HepG2 (cell line): ENCODE measurements at regions not wholly inside any gene's neighbourhood (a gene's known extent, or its start where the extent isn't known, plus 50 kb on each side); places are given as distances from the start of the nearest gene placed in this dataset.

Source experiments
- ATAC-seq: fragments of 200-7000 bp; cut with Tn5 transposase; 3 replicates; pipeline ENCODE4 v1.9.1; 2020; ENCODE audit warnings: mild to moderate bottlenecking, moderate library complexity
- BruUV-seq: library from RNA; stranded (reverse); fragments of 400-500 nt; replicated peaks from 2 replicates; lab custom pipeline; 2021; lab: Mats Ljungman, UMichigan
- CTCF ChIA-PET: fragments of 300-600 bp; formaldehyde crosslinking; extraction: SDS; loops from one replicate; lab custom pipeline; 2021; ENCODE audit warnings: low total read pairs, inconsistent platforms, low intra/inter-chr PET ratio; lab: Yijun Ruan, JAX
- POLR2A ChIA-PET: fragments of 350-600 bp; sonication (Branson Sonifier 250); formaldehyde crosslinking; loops from one replicate; lab custom pipeline; 2020; ENCODE audit warnings: antibody characterized with exemption, inconsistent platforms; lab: Yijun Ruan, JAX
- DNase-seq: peaks from one replicate; pipeline ENCODE4 v3.0.0-alpha.2; 2015; ENCODE audit warnings: low spot score
- FAIRE-seq: peaks from 3 replicates; lab custom pipeline; 2011; peaks lifted over from hg19 to GRCh38; lab: Jason Lieb, UNC
- H2AFZ ChIP-seq: one replicate; pipeline ENCODE4 v1.6.1; 2011; ENCODE audit warnings: low read length, inconsistent platforms
- H3K27ac ChIP-seq: fragments of 300-600 bp; 3 replicates; pipeline ENCODE4 v1.8.0; 2011; ENCODE audit warnings: mixed run types, mild to moderate bottlenecking, mixed read lengths, low read length, inconsistent platforms; ENCODE audit not compliant: insufficient read depth; ENCODE audit errors: extremely low read length
- H3K27me3 ChIP-seq, 2 experiments: fragments of 200-600 bp in 1 of 2; 2 replicates in 1 of 2; 3 replicates in 1 of 2; pipeline versions ENCODE4 v1.6.0 to v1.8.0; 2011; ENCODE audit warnings: low read length in 2 of 2, mild to moderate bottlenecking in 2 of 2, moderate library complexity in 2 of 2, inconsistent platforms in 1 of 2; ENCODE audit not compliant: insufficient read depth in 2 of 2, control insufficient read depth in 1 of 2
- H3K36me3 ChIP-seq, 2 experiments: fragments of 200-600 bp in 1 of 2; replicated peaks in 1 of 2; 2 replicates in 1 of 2; 3 replicates in 1 of 2; pipeline versions ENCODE4 v1.5.1 to v1.8.0; 2011; ENCODE audit warnings: low read length in 2 of 2, inconsistent platforms in 1 of 2; ENCODE audit not compliant: insufficient read depth in 2 of 2, control insufficient read depth in 1 of 2
- H3K4me1 ChIP-seq: 2 replicates; pipeline ENCODE4 v1.5.1; 2012; ENCODE audit warnings: low read length, inconsistent platforms; ENCODE audit not compliant: insufficient read depth
- H3K4me2 ChIP-seq: 2 replicates; pipeline ENCODE4 v1.6.0; 2011; ENCODE audit warnings: low read depth, low read length, inconsistent platforms
- H3K4me3 ChIP-seq, 3 experiments: fragments of 200-600 bp in 1 of 3; sonication (generic), shearing (Covaris generic) in 1 of 3; replicated peaks in 1 of 3; 2 replicates each; pipeline ENCODE4 v1.5.1; 2011 to 2016; ENCODE audit warnings: low read length in 3 of 3, inconsistent platforms in 2 of 3, low read depth in 2 of 3, mild to moderate bottlenecking in 2 of 3, control low read depth in 1 of 3, mixed read lengths in 1 of 3; ENCODE audit not compliant: insufficient read depth in 1 of 3
- H3K79me2 ChIP-seq: one replicate; pipeline ENCODE4 v1.6.1; 2011; ENCODE audit warnings: low read length, inconsistent platforms; ENCODE audit not compliant: insufficient read depth
- H3K9ac ChIP-seq: 2 replicates; pipeline ENCODE4 v1.6.0; 2011; ENCODE audit warnings: mild to moderate bottlenecking, low read depth, low read length, inconsistent platforms; ENCODE audit not compliant: insufficient read depth
- H3K9me3 ChIP-seq: 2 replicates; pipeline ENCODE4 v1.5.1; 2012; ENCODE audit warnings: mild to moderate bottlenecking, low read length
- H4K20me1 ChIP-seq: 2 replicates; pipeline ENCODE4 v1.6.0; 2011; ENCODE audit warnings: inconsistent platforms, mild to moderate bottlenecking, low read length, moderate library complexity; ENCODE audit not compliant: insufficient read depth
- CENPBD1 ChIP-seq: sonication (generic); formaldehyde crosslinking; IDR thresholded peaks from 2 replicates; pipeline ENCODE4 v1.8.0; 2022; ENCODE audit warnings: missing genetic modification reagents, low read depth, mild to moderate bottlenecking, borderline replicate concordance
- GZF1 ChIP-seq: sonication (generic); formaldehyde crosslinking; IDR thresholded peaks from 2 replicates; pipeline ENCODE4 v1.5.1; 2020; ENCODE audit warnings: mild to moderate bottlenecking, missing genetic modification reagents
- IKZF4 ChIP-seq: sonication (generic); formaldehyde crosslinking; IDR thresholded peaks from 2 replicates; pipeline ENCODE4 v1.5.1; 2020; ENCODE audit warnings: borderline replicate concordance, mild to moderate bottlenecking, low read depth, missing genetic modification reagents; ENCODE audit errors: not compliant biosample characterization
- MIER3 ChIP-seq: IDR thresholded peaks from 2 replicates; pipeline ENCODE4 v1.6.1; 2016; ENCODE audit warnings: missing compliant biosample characterization, borderline replicate concordance
- PCBP2 ChIP-seq: fragments of 200-400 bp; formaldehyde crosslinking; optimal IDR thresholded peaks from 2 replicates; pipeline ENCODE3; 2018; ENCODE audit warnings: low read length, low read depth; ENCODE audit not compliant: poor library complexity, severe bottlenecking
- SAFB2 ChIP-seq: sonication (generic); formaldehyde crosslinking; IDR thresholded peaks from 2 replicates; pipeline ENCODE4 v1.5.1; 2020; ENCODE audit warnings: missing genetic modification reagents, low read depth, mild to moderate bottlenecking, borderline replicate concordance
- SMAD3 ChIP-seq: sonication (generic); formaldehyde crosslinking; IDR thresholded peaks from 2 replicates; pipeline ENCODE4 v1.4.0; 2020; ENCODE audit warnings: missing genetic modification reagents
- ZFP36 ChIP-seq: fragments of 150-350 bp; IDR thresholded peaks from 2 replicates; pipeline ENCODE4 v1.6.1; 2018; ENCODE audit warnings: borderline replicate concordance, low read length, low read depth; ENCODE audit not compliant: partially characterized antibody
- ZNF317 ChIP-seq: sonication (generic); formaldehyde crosslinking; IDR thresholded peaks from 2 replicates; pipeline ENCODE4 v1.5.0; 2020; ENCODE audit warnings: mild to moderate bottlenecking, missing genetic modification reagents
- ZSCAN25 ChIP-seq: sonication (generic); formaldehyde crosslinking; IDR thresholded peaks from 2 replicates; pipeline ENCODE4 v1.8.0; 2022; ENCODE audit warnings: mild to moderate bottlenecking, missing genetic modification reagents
- ZSCAN29 ChIP-seq: sonication (generic); formaldehyde crosslinking; conservative IDR thresholded peaks from 2 replicates; pipeline ENCODE4 v1.4.0; 2020; ENCODE audit warnings: mild to moderate bottlenecking, missing genetic modification reagents
- WGBS: methylation state at CpG from one replicate; pipeline ENCODE4 v1.1.6; 2017; ENCODE audit warnings: low lambda C conversion rate; 5-methylcytosine and 5-hydroxymethylcytosine counted together
- in situ Hi-C: cut with HindIII; loops from 2 replicates; pipeline ENCODE4 v1.10.0; 2017; ENCODE audit warnings: low pct_unique_long_range_greater_than_20kb; ENCODE audit not compliant: extremely low pct_ligation_motif_present
- intact Hi-C: fragments of 100-400 bp; cut with micrococcal nuclease; formaldehyde crosslinking; loops from one replicate; pipeline ENCODE4 v1.10.0; 2022; ENCODE audit not compliant: unreplicated experiment
- TF ChIP-seq, protein P1 (sequence below): fragments of 450-650 bp; IDR thresholded peaks from 2 replicates; pipeline ENCODE4 v1.6.1; 2017
- TF ChIP-seq, protein P2 (sequence below): sonication (generic); formaldehyde crosslinking; IDR thresholded peaks from 2 replicates; pipeline ENCODE4 v1.5.0; 2020; ENCODE audit warnings: missing genetic modification reagents
- TF ChIP-seq, protein P3 (sequence below): sonication (generic); formaldehyde crosslinking; IDR thresholded peaks from 2 replicates; pipeline ENCODE4 v1.5.0; 2020; ENCODE audit warnings: mild to moderate bottlenecking, missing genetic modification reagents

GRCh38 chrX:22616867-22617266, 344.2 kb downstream of the CBLL2 start:
- Histone ChIP-seq H2AFZ (no peak overlapping the region), H3K4me1 (no peaks in the 10 kb centered on the region), H3K79me2 (no peaks in the 10 kb centered on the region), H3K4me3 (no peak overlapping the region), H3K4me2 (no peak overlapping the region), H3K36me3 (no peaks in the 10 kb centered on the region), H3K27ac (no peak overlapping the region), H3K9me3 (no peaks in the 10 kb centered on the region), H3K9ac (no peak overlapping the region), H3K27me3 (no peaks in the 10 kb centered on the region), H4K20me1 (no peaks in the 10 kb centered on the region)
- in situ Hi-C loops = no loop called here
- ATAC-seq (no peak), FAIRE-seq (no peak), DNase-seq (no peak)
- intact Hi-C loops = no loop called here
- 2% methylated on average over 2 of the region's 2 CpGs for WGBS
- POLR2A ChIA-PET = no interaction called here
- TF ChIP-seq SMAD3 (no peak), CENPBD1 (CRISPR knock-in tag) (no peak), IKZF4 (CRISPR knock-in tag) (no peak), MIER3 (CRISPR knock-in tag) (no peak), ZNF317 (no peak), ZSCAN29 (CRISPR knock-in tag) (no peak)
- TF ChIP-seq, protein P1, sequence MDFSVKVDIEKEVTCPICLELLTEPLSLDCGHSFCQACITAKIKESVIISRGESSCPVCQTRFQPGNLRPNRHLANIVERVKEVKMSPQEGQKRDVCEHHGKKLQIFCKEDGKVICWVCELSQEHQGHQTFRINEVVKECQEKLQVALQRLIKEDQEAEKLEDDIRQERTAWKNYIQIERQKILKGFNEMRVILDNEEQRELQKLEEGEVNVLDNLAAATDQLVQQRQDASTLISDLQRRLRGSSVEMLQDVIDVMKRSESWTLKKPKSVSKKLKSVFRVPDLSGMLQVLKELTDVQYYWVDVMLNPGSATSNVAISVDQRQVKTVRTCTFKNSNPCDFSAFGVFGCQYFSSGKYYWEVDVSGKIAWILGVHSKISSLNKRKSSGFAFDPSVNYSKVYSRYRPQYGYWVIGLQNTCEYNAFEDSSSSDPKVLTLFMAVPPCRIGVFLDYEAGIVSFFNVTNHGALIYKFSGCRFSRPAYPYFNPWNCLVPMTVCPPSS = no peak
- BruUV-seq = no TSS peak
- CTCF ChIA-PET = no interaction called here

DNA sequence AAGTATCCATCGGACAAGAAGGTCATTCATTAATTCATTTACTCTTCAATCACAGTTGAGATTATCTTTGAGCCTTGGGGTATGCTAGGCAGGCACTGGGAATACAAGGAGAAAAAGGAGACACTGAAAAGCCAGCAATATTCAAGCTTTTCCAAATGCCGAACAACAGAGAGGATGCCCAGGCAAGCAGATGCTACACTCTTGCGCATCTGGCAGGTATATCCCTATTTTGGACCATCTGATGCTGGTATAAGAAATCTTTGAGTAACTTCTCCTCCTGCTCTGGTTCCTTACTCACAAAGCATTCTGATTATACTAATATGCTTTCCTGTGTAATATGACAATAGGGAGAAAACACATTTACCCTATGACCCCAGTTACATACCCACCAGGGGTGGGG, 354.9 kb downstream of the CBLL2 start:
- CTCF ChIA-PET = no interaction called here
- no peak for ATAC-seq
- no peak for TF ChIP-seq PCBP2
- TF ChIP-seq, protein P2, sequence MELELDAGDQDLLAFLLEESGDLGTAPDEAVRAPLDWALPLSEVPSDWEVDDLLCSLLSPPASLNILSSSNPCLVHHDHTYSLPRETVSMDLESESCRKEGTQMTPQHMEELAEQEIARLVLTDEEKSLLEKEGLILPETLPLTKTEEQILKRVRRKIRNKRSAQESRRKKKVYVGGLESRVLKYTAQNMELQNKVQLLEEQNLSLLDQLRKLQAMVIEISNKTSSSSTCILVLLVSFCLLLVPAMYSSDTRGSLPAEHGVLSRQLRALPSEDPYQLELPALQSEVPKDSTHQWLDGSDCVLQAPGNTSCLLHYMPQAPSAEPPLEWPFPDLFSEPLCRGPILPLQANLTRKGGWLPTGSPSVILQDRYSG = no peak
- TF ChIP-seq GZF1 (CRISPR knock-in tag) = no peak
- no peak for TF ChIP-seq ZFP36
- no peak for TF ChIP-seq ZSCAN25 (CRISPR knock-in tag)
- no peak for TF ChIP-seq SAFB2 (CRISPR knock-in tag)
- TF ChIP-seq, protein P3, sequence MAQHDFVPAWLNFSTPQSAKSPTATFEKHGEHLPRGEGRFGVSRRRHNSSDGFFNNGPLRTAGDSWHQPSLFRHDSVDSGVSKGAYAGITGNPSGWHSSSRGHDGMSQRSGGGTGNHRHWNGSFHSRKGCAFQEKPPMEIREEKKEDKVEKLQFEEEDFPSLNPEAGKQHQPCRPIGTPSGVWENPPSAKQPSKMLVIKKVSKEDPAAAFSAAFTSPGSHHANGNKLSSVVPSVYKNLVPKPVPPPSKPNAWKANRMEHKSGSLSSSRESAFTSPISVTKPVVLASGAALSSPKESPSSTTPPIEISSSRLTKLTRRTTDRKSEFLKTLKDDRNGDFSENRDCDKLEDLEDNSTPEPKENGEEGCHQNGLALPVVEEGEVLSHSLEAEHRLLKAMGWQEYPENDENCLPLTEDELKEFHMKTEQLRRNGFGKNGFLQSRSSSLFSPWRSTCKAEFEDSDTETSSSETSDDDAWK (CRISPR knock-in tag) = no peak

More for the DNA sequence above, 354.9 kb downstream of the CBLL2 start:
- Histone ChIP-seq H3K79me2 (no peaks in the 10 kb centered on the region), H3K27me3 (no peaks in the 10 kb centered on the region), H2AFZ (no peak overlapping the region), H3K9ac (no peak overlapping the region), H3K9me3 (no peaks in the 10 kb centered on the region), H4K20me1 (no peaks in the 10 kb centered on the region), H3K4me2 (no peak overlapping the region), H3K27ac (no peak overlapping the region), H3K4me3 (no peak overlapping the region), H3K36me3 (no peaks in the 10 kb centered on the region), H3K4me1 (no peaks in the 10 kb centered on the region)
- 3% methylated on average over 2 of the region's 3 CpGs for WGBS
- BruUV-seq = no TSS peak
- DNase-seq (no peak), FAIRE-seq (no peak)
- POLR2A ChIA-PET = no interaction called here
- in situ Hi-C loops (no loop called here), intact Hi-C loops (no loop called here)
